ENCODE measurements at regions not wholly inside any gene's neighbourhood (a gene's known extent, or its start where the extent isn't known, plus 50 kb on each side); places are given as distances from the start of the nearest gene placed in this dataset.

DNA sequence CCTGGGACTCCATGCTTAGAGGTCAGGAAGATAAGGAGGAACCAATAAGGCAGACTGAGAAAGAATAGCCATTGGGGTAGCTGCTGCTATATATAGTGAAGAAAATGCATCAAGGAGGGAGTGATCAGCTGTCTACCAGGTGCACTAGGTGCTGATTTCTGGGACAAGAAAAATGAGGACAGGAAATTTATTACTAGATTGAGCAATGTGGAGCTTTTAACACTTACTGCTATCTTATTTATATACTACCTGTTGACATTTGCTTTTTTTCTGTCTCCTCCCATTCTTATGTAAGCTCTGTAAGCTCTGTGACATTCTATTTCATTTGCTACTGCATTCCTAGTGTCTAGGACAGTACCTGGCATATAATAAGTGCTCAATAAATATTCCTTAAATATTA lies 53.7 kb upstream of the DHX40 start:
- TF ChIP-seq, protein P1, sequence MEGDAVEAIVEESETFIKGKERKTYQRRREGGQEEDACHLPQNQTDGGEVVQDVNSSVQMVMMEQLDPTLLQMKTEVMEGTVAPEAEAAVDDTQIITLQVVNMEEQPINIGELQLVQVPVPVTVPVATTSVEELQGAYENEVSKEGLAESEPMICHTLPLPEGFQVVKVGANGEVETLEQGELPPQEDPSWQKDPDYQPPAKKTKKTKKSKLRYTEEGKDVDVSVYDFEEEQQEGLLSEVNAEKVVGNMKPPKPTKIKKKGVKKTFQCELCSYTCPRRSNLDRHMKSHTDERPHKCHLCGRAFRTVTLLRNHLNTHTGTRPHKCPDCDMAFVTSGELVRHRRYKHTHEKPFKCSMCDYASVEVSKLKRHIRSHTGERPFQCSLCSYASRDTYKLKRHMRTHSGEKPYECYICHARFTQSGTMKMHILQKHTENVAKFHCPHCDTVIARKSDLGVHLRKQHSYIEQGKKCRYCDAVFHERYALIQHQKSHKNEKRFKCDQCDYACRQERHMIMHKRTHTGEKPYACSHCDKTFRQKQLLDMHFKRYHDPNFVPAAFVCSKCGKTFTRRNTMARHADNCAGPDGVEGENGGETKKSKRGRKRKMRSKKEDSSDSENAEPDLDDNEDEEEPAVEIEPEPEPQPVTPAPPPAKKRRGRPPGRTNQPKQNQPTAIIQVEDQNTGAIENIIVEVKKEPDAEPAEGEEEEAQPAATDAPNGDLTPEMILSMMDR (IDR thresholded peaks at IDR 0.05), result no peak
- no peak for TF ChIP-seq POLR2A (IDR thresholded peaks at IDR 0.05)

Data from heart left ventricle (tissue), 13 donors.